Fibroblast of the aortic adventitia (primary cell): ENCODE measurements at regions not wholly inside any gene's neighbourhood (a gene's known extent, or its start where the extent isn't known, plus 50 kb on each side); places are given as distances from the start of the nearest gene placed in this dataset.
A peak's percentile ranks its signal among the peaks of the same experiment; 100 is the strongest.

ENCODE experiments used
- DNase-seq: peaks from one replicate; pipeline ENCODE4 v3.0.0-alpha.2; 2010; ENCODE audit warnings: low read depth
- H3K4me3 ChIP-seq: 2 replicates; pipeline ENCODE4 v1.5.1; 2011; ENCODE audit warnings: low read depth, mild to moderate bottlenecking, control low read depth, low read length, moderate library complexity
- TF ChIP-seq, protein P1 (sequence below): IDR thresholded peaks from 2 replicates; pipeline ENCODE4 v1.5.1; 2011; ENCODE audit warnings: mild to moderate bottlenecking, low read length, control low read depth, inconsistent platforms; ENCODE audit not compliant: insufficient read depth

DNA sequence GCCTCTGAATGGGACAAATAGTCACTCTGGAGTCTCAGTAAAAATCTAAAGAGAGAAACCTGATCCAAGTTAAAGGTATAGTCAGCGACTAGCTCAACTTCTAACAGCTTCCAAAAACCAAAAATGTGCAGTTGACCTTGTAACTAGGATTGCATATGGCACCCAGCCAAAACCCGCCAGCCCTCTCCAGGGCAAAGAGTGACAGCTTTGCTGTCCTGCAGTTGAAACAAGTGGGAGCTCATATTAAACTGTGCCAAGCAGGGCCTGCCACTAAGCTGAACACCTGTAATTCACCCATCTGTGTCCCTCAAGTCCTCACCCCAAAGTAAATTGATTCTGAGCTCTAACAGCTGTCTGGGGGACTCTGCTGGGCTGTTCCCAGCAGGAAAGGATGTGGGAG, 695.3 kb downstream of the MAFB start:
- TF ChIP-seq, protein P1, sequence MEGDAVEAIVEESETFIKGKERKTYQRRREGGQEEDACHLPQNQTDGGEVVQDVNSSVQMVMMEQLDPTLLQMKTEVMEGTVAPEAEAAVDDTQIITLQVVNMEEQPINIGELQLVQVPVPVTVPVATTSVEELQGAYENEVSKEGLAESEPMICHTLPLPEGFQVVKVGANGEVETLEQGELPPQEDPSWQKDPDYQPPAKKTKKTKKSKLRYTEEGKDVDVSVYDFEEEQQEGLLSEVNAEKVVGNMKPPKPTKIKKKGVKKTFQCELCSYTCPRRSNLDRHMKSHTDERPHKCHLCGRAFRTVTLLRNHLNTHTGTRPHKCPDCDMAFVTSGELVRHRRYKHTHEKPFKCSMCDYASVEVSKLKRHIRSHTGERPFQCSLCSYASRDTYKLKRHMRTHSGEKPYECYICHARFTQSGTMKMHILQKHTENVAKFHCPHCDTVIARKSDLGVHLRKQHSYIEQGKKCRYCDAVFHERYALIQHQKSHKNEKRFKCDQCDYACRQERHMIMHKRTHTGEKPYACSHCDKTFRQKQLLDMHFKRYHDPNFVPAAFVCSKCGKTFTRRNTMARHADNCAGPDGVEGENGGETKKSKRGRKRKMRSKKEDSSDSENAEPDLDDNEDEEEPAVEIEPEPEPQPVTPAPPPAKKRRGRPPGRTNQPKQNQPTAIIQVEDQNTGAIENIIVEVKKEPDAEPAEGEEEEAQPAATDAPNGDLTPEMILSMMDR = no peak
- H3K4me3 ChIP-seq = no peak overlapping the region
- no peak for DNase-seq

DNA sequence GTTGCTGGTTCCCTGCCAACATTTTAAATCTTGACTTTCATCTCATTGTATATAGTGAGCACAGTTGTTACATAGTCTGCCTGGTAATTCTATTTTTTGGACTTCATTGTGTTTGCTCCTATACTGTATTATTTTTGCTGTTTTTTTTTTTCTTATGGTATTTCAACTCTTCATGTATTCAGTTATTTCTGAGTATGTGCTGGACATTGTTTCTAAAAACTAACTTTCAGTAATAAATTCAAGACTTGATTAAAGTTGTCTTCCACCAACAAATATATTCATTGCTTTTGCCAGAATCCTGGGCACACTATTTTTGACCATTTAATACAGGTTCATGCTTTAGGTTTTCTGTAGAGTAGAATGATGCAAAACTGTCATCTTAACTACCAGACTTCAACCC, 698.3 kb downstream of the MAFB start:
- TF ChIP-seq, protein P1 = no peak
- no peak overlapping the region for H3K4me3 ChIP-seq
- DNase-seq = no peak

DNA sequence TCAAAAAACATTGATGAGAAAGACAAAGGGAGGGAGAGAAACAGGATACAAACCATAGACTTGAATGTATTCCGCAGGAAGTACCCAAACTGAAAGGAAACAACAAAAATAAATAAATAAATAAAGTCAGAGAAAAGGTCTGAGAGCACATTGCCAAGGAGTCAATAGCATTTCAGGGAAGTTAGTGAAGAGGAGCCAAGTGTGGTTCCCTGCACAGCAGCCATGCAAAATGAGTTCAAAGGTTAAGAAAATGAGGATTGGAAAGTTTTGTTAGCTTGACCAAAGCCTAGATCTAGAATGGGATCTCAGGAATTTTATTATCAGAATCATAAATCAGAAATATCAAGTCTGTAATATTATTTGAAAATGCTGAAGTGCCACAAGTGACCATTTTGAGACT, 700.0 kb downstream of the MAFB start:
- TF ChIP-seq, protein P1 = no peak
- no peak overlapping the region for H3K4me3 ChIP-seq
- no peak for DNase-seq

DNA sequence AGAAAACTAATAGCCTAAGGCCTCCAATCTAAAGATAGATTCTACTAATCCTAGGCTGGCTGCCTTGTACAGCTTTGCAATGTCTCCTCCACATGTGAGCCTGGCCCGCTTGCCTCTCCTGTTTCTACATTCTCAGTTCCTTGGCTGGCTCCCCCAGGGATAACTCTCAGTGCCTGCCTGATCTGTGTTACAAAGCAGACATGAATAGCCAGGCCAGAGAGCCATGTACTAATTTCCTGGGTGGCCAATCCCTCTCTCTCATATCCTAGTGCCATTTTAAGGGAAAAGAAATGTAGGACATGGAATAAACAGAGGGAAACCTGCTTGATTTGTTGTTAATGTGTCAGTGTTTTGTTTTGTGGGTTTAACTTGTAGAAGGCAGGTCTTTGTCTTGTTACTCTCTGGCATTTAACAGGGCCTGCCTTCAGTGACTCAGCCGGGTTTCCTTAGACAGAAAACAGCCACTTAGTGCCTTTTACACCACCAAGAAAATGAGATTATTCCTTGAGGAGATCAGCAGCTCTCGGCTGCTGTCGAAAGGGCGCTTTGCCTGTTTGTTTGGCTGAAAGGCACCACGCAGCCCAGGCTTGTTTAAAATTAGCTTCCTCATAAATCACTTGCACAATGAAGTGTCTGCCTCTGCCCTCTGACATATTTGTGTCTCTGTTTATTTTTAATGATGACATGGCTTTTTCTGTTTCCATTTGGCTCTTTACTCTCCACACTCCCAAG, 702.7 kb downstream of the MAFB start:
- H3K4me3 ChIP-seq = no peak overlapping the region
- peak; percentile 45 for DNase-seq
- TF ChIP-seq, protein P1 = no peak

DNA sequence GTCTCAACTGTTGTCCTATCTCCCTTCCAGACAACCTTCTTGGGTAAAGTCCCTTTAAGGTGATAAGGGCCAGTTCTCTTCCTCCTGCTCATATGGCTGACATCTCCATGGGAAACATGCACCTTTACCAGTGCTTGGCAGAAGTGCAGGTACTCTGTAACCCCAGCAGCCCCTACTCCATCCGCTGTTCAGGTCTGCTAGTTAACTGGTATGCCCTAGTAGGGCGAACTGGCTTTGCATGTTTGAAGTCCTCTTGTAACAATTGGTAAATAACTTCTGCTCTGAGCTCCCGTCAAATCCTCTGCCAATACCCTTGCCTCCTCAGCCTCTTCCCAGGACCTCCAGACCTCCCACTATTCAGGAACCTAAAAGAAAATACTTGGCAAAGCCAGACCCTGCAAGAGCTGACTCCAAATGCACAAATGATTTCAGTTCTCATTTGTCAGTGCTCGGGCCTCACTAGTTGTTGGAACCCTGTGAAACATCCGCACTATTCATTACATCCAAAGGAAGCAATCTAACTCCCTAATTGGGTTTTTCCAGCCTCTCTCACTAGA, 703.7 kb downstream of the MAFB start:
- TF ChIP-seq, protein P1 = no peak
- no peak overlapping the region for H3K4me3 ChIP-seq
- no peak for DNase-seq

DNA sequence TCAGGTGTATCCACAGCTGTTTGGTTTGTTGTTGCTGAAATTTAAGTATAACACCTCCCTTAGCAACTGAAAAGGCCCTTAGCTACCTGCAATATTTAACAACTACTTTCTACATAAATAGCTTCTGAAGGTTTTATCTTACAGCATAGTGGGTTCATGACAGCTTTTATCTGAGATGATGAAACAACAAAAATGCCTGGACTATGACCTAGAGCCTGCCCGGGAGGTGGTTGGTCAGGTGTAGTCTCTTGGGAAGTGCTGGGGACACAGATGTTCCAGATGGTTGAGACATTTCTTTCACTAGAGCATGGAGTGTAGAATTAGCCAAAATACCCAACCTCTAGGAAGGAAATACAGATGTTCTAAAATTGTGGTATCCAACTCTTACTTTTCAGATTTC, 705.4 kb downstream of the MAFB start:
- no peak for DNase-seq
- H3K4me3 ChIP-seq = no peak overlapping the region
- TF ChIP-seq, protein P1 = no peak
